MM.1S (cell line): ENCODE measurements at regions not wholly inside any gene's neighbourhood (a gene's known extent, or its start where the extent isn't known, plus 50 kb on each side); places are given as distances from the start of the nearest gene placed in this dataset.

Experiments used
- DNase-seq: peaks from one replicate; pipeline ENCODE4 v3.0.0-alpha.2; 2015
- H2AFZ ChIP-seq: fragments of 300-600 bp; sonication (generic); 2 replicates; pipeline ENCODE4 v1.6.0; 2016; ENCODE audit warnings: antibody characterized with exemption, low read length
- H3F3A ChIP-seq: fragments of 300-600 bp; sonication (generic); 2 replicates; pipeline ENCODE4 v1.6.1; 2016; ENCODE audit warnings: mild to moderate bottlenecking, antibody characterized with exemption, low read length, moderate library complexity, mixed read lengths; ENCODE audit not compliant: insufficient read depth
- H3K27ac ChIP-seq: fragments of 300-600 bp; sonication (generic); 2 replicates; pipeline ENCODE4 v1.5.1; 2016; ENCODE audit warnings: mild to moderate bottlenecking, low read length
- H3K27me3 ChIP-seq: fragments of 300-600 bp; sonication (generic); replicated peaks from 2 replicates; pipeline ENCODE4 v1.6.0; 2016; ENCODE audit warnings: low read length; ENCODE audit not compliant: insufficient read depth
- H3K36me3 ChIP-seq: fragments of 300-600 bp; sonication (generic); replicated peaks from 2 replicates; pipeline ENCODE4 v1.6.1; 2016; ENCODE audit warnings: mild to moderate bottlenecking, low read length, mixed read lengths; ENCODE audit not compliant: insufficient read depth
- H3K4me1 ChIP-seq: fragments of 300-600 bp; sonication (generic); 2 replicates; pipeline ENCODE4 v1.6.1; 2016; ENCODE audit warnings: low read length, mixed read lengths
- H3K4me2 ChIP-seq: fragments of 300-600 bp; sonication (generic); 2 replicates; pipeline ENCODE4 v1.6.0; 2016; ENCODE audit warnings: low read depth, low read length
- H3K4me3 ChIP-seq: fragments of 300-600 bp; sonication (generic); 2 replicates; pipeline ENCODE4 v1.5.1; 2016; ENCODE audit warnings: low read length, mixed read lengths
- H3K79me2 ChIP-seq: fragments of 300-600 bp; sonication (generic); 2 replicates; pipeline ENCODE4 v1.6.1; 2016; ENCODE audit warnings: mixed run types, low read length, mixed read lengths
- H3K9ac ChIP-seq: fragments of 300-600 bp; sonication (generic); 2 replicates; pipeline ENCODE4 v1.6.1; 2016; ENCODE audit warnings: low read length, mixed read lengths
- H3K9me2 ChIP-seq: fragments of 300-600 bp; sonication (generic); replicated peaks from 2 replicates; pipeline ENCODE4 v1.6.1; 2016; ENCODE audit warnings: mild to moderate bottlenecking, low read length, mixed read lengths; ENCODE audit not compliant: insufficient read depth
- H3K9me3 ChIP-seq: fragments of 300-600 bp; sonication (generic); replicated peaks from 2 replicates; pipeline ENCODE4 v1.6.1; 2016; ENCODE audit warnings: mild to moderate bottlenecking, low read length, mixed read lengths; ENCODE audit not compliant: insufficient read depth
- H4K20me1 ChIP-seq: fragments of 300-600 bp; sonication (generic); 2 replicates; pipeline ENCODE4 v1.6.1; 2016; ENCODE audit warnings: mild to moderate bottlenecking, low read length, moderate library complexity, mixed read lengths; ENCODE audit not compliant: insufficient read depth
- EZH2 ChIP-seq: fragments of 300-600 bp; sonication (generic); optimal IDR thresholded peaks from 2 replicates; pipeline ENCODE3; 2017; ENCODE audit warnings: low read depth, mild to moderate bottlenecking, antibody characterized with exemption, low read length, mixed read lengths
- EZH2phosphoT487 ChIP-seq: fragments of 300-600 bp; sonication (generic); IDR thresholded peaks from 2 replicates; pipeline ENCODE4 v1.6.1; 2018; ENCODE audit warnings: antibody characterized with exemption, low read length
- TF ChIP-seq, protein P1 (sequence below): fragments of 300-600 bp; sonication (generic); IDR thresholded peaks from 2 replicates; pipeline ENCODE4 v1.5.1; 2016; ENCODE audit warnings: antibody characterized with exemption, low read length, mixed read lengths

DNA sequence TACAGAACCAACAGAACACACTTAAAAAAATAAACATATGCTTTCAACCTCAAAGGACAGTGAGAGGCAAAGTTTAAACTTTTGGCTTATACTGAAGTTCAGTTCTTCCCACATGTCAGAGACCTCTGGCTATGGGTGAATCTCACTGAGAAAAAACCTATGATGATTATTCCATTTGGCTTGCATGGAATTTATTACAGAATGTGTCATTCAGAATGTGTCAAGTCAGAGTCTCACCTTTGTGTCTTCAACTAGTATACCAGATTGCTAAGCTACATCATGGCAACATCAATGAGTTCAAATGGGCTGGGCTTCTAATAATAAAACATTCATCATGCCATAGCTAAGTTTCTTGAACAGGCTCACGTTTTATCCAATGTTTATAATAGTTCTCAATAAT is 987.0 kb downstream of the NTRK3 start:
- no peak for TF ChIP-seq EZH2phosphoT487
- TF ChIP-seq, protein P1, sequence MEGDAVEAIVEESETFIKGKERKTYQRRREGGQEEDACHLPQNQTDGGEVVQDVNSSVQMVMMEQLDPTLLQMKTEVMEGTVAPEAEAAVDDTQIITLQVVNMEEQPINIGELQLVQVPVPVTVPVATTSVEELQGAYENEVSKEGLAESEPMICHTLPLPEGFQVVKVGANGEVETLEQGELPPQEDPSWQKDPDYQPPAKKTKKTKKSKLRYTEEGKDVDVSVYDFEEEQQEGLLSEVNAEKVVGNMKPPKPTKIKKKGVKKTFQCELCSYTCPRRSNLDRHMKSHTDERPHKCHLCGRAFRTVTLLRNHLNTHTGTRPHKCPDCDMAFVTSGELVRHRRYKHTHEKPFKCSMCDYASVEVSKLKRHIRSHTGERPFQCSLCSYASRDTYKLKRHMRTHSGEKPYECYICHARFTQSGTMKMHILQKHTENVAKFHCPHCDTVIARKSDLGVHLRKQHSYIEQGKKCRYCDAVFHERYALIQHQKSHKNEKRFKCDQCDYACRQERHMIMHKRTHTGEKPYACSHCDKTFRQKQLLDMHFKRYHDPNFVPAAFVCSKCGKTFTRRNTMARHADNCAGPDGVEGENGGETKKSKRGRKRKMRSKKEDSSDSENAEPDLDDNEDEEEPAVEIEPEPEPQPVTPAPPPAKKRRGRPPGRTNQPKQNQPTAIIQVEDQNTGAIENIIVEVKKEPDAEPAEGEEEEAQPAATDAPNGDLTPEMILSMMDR: no peak
- no peak for TF ChIP-seq EZH2
- H3K9ac ChIP-seq: no peak overlapping the region
- no peak overlapping the region for H3K4me2 ChIP-seq
- H3K4me3 ChIP-seq: no peak overlapping the region
- H3K4me1 ChIP-seq: no peaks in the 10 kb centered on the region
- H3K79me2 ChIP-seq: no peaks in the 10 kb centered on the region
- DNase-seq: no peak
- no peaks in the 10 kb centered on the region for H4K20me1 ChIP-seq
- H3F3A ChIP-seq: no peaks in the 10 kb centered on the region
- H3K9me2 ChIP-seq: no peaks in the 10 kb centered on the region
- no peaks in the 10 kb centered on the region for H3K9me3 ChIP-seq
- no peak overlapping the region for H2AFZ ChIP-seq
- H3K27me3 ChIP-seq: no peaks in the 10 kb centered on the region
- H3K36me3 ChIP-seq: no peaks in the 10 kb centered on the region
- no peak overlapping the region for H3K27ac ChIP-seq

DNA sequence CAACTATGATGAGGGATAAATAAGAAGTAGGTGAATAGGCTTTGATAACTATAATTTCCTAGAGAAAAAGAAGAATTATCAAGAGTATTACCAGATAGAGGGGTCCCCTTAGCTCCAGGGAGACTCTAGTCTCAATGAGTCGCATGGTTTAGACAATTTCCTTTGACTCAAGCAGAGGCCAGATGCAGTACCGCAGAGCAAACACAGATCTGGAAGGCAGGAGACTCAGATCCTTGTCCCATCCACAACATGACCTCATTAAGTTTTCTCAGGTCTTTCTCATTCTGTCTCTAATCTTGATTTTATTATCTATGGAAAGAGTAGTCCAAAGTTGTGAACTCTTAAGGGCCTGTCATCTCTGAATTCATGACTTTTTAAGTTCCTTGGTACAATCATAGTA is 987.9 kb downstream of the NTRK3 start:
- Histone ChIP-seq H3K27ac (no peak overlapping the region), H3K9me3 (no peaks in the 10 kb centered on the region), H3K79me2 (no peaks in the 10 kb centered on the region), H3K4me2 (no peak overlapping the region), H3K36me3 (no peaks in the 10 kb centered on the region), H2AFZ (no peak overlapping the region), H3K4me1 (no peaks in the 10 kb centered on the region), H4K20me1 (no peaks in the 10 kb centered on the region), H3K9ac (no peak overlapping the region), H3F3A (no peaks in the 10 kb centered on the region), H3K9me2 (no peaks in the 10 kb centered on the region), H3K27me3 (no peaks in the 10 kb centered on the region), H3K4me3 (no peak overlapping the region)
- no peak for DNase-seq
- TF ChIP-seq, protein P1: no peak
- no peak for TF ChIP-seq EZH2
- no peak for TF ChIP-seq EZH2phosphoT487

DNA sequence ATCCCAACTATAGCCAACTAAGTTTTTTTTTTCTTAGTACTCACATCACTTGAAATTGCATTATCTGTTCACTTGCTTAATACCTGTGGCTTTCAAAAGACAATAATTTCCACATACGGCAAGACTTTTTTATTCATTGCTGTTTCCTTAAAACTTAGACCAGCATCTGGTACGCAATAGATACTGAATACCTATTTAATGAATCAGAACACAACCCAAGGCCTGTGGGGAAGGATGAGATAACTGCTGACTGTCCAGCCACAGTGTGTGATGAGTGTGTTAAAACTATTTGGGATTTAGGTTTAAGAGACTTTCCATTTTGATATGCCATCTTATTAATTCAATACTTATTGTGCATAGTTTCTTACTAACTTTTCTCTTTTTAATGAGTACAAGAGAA is 988.7 kb downstream of the NTRK3 start:
- H4K20me1 ChIP-seq: no peaks in the 10 kb centered on the region
- no peak overlapping the region for H2AFZ ChIP-seq
- no peak overlapping the region for H3K9ac ChIP-seq
- H3K4me2 ChIP-seq: no peak overlapping the region
- no peaks in the 10 kb centered on the region for H3K27me3 ChIP-seq
- H3F3A ChIP-seq: no peaks in the 10 kb centered on the region
- no peak overlapping the region for H3K27ac ChIP-seq
- no peaks in the 10 kb centered on the region for H3K9me3 ChIP-seq
- no peaks in the 10 kb centered on the region for H3K79me2 ChIP-seq
- TF ChIP-seq EZH2 (no peak), EZH2phosphoT487 (no peak)
- TF ChIP-seq, protein P1: no peak
- no peaks in the 10 kb centered on the region for H3K9me2 ChIP-seq
- no peaks in the 10 kb centered on the region for H3K4me1 ChIP-seq
- H3K4me3 ChIP-seq: no peak overlapping the region
- H3K36me3 ChIP-seq: no peaks in the 10 kb centered on the region
- DNase-seq: no peak
